ENCODE measurements at regions not wholly inside any gene's neighbourhood (a gene's known extent, or its start where the extent isn't known, plus 50 kb on each side); places are given as distances from the start of the nearest gene placed in this dataset.

DNA sequence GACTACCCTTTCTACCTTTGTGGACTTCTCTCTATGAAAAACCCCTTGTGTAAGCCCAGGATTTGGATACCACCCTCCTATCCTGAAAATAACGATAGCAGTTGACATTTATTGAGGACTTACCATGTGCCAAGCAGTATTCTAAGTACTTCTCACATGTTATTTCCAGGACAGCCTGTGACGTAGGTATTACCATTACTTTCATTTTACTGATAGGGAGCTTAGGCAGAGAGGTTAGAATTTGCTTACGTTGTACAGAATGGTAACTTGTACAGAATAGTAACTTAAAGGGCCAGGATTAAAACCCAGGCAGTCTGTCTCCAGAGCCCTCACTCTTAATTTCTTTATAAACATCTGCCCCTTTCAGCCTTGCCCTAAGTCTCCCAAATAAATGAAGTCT is 138.3 kb downstream of the NTMT2 start:
- intact Hi-C loops (cut with DNase I) = no loop called here
- Histone ChIP-seq H3K9me3 (no peaks in the 10 kb centered on the region), H3K27ac (no peak overlapping the region), H3K4me1 (peaks cover 0 to 8% (median 0%) of the 10 kb centered on the region in 4 donors), H3K4me3 (no peak overlapping the region), H3K36me3 (no peaks in the 10 kb centered on the region), H3K27me3 (no peaks in the 10 kb centered on the region)
- no peak for DNase-seq
- WGBS, 2 donors = 76 to 82% methylated on average over 3 of the region's 3 CpGs
- TF ChIP-seq, protein P1, sequence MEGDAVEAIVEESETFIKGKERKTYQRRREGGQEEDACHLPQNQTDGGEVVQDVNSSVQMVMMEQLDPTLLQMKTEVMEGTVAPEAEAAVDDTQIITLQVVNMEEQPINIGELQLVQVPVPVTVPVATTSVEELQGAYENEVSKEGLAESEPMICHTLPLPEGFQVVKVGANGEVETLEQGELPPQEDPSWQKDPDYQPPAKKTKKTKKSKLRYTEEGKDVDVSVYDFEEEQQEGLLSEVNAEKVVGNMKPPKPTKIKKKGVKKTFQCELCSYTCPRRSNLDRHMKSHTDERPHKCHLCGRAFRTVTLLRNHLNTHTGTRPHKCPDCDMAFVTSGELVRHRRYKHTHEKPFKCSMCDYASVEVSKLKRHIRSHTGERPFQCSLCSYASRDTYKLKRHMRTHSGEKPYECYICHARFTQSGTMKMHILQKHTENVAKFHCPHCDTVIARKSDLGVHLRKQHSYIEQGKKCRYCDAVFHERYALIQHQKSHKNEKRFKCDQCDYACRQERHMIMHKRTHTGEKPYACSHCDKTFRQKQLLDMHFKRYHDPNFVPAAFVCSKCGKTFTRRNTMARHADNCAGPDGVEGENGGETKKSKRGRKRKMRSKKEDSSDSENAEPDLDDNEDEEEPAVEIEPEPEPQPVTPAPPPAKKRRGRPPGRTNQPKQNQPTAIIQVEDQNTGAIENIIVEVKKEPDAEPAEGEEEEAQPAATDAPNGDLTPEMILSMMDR (IDR thresholded peaks at IDR 0.05) = no peak
- TF ChIP-seq POLR2AphosphoS5 (IDR thresholded peaks at IDR 0.05) = no peak
- no peak for TF ChIP-seq POLR2A (IDR thresholded peaks at IDR 0.05)
- TF ChIP-seq EP300 (IDR thresholded peaks at IDR 0.05) = no peak

DNA sequence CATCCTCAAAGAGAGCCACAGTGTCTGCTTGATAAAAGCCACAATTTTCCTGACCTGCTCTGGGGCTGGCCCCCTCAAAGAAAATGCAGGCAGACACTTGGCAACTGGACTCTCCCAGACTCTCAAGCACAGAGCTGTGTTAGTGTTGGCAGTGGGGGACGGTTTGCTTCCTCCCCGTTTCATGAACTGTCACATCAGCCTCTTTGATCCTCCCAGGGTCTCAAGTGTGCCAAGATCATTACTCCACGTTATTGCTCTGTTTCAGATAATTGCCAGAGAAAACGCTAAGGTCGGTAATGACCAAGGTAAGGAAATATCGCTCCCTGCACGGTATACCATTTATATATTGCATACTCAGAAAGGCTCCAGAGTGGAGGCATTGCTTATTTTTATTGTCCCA is 138.8 kb downstream of the NTMT2 start:
- H3K4me3 ChIP-seq = no peak overlapping the region
- TF ChIP-seq EP300 (IDR thresholded peaks at IDR 0.05) = no peak
- no peak for TF ChIP-seq POLR2A (IDR thresholded peaks at IDR 0.05)
- TF ChIP-seq, protein P1 (IDR thresholded peaks at IDR 0.05) = no peak
- intact Hi-C loops (cut with DNase I) = no loop called here

DNA sequence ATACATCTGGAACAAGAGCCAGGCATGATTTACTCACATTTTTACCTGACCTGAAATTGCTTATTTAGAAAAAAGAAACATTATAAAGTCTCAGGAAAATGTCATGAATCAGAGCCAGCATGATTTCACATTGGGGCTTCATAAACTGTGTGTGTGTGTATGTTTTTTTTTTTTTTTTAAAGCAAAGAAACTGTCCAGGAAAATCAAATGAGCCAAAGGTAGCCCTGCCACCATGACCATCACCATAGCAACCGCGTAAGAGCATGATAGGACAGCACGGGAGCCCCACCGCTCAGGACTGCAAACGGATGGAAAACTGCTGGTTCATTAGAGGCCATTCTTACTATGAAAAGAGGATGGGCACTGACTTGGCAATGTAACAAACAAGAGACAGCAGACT is 139.2 kb downstream of the NTMT2 start:
- Histone ChIP-seq H3K4me3 (no peak overlapping the region), H3K27me3 (no peaks in the 10 kb centered on the region), H3K9me3 (no peaks in the 10 kb centered on the region), H3K36me3 (no peaks in the 10 kb centered on the region), H3K4me1 (peaks cover 0 to 8% (median 0%) of the 10 kb centered on the region in 4 donors), H3K27ac (no peak overlapping the region)
- TF ChIP-seq POLR2AphosphoS5 (IDR thresholded peaks at IDR 0.05) = no peak
- no peak for TF ChIP-seq POLR2A (IDR thresholded peaks at IDR 0.05)
- no peak for TF ChIP-seq EP300 (IDR thresholded peaks at IDR 0.05)
- TF ChIP-seq, protein P1 (IDR thresholded peaks at IDR 0.05) = no peak
- intact Hi-C loops (cut with DNase I) = no loop called here
- DNase-seq = no peak
- WGBS, 2 donors = 65 to 80% methylated on average over 5 of the region's 5 CpGs

More for the DNA sequence above, 138.8 kb downstream of the NTMT2 start:
- Histone ChIP-seq H3K4me1 (peaks cover 0 to 8% (median 0%) of the 10 kb centered on the region in 4 donors), H3K27me3 (no peaks in the 10 kb centered on the region), H3K9me3 (no peaks in the 10 kb centered on the region), H3K27ac (no peak overlapping the region), H3K36me3 (no peaks in the 10 kb centered on the region)
- WGBS, 2 donors = 39 to 66% methylated on average over 7 of the region's 7 CpGs
- DNase-seq = no peak

DNA sequence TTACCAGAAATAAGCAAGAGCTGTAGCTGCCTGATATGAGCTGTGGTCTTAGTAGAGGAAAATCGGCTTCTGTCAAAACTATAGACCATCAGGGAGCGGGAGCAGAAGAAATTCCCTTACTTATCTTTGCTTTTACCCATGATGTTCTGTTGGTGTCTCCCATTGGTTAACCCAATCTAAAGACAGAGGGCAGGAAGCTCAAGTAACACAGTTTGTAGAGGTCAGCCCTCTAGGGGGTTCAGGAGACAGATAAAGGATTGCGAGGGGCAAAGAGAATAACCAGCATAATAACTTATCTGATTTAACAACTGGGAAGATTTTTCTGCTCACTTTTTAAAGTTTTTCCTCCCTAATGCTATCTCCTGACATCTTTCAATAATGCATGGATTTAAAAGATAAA is 142.4 kb downstream of the NTMT2 start:
- TF ChIP-seq, protein P1 (IDR thresholded peaks at IDR 0.05) = no peak
- TF ChIP-seq POLR2A (IDR thresholded peaks at IDR 0.05) = no peak
- TF ChIP-seq POLR2AphosphoS5 (IDR thresholded peaks at IDR 0.05) = no peak
- TF ChIP-seq EP300 (IDR thresholded peaks at IDR 0.05) = no peak
- WGBS, 2 donors = 86 to 92% methylated on average over 3 of the region's 3 CpGs

DNA sequence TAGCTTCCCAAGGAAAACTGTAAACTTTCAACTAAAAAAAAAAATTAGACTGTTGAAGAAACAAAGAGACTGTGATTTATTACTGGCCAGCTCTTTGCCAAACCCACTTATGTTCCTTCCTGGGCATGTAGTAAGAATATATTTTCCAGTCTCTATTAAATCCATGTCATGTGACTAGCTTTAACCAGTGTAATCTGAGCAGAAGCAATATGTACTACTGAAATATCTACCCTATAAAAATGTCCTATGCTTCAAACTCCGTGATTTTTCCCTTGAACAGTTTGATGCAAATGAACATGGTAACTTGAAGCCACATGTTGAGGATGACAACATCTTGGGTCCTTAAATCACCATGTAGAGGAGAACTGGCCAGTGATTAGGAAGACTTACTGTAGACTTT is 144.5 kb downstream of the NTMT2 start:
- H3K4me1 ChIP-seq = no peaks in the 10 kb centered on the region
- 67 to 81% methylated on average over 1 of the region's 1 CpG for WGBS, 2 donors
- intact Hi-C loops (cut with DNase I) = no loop called here
- no peak for DNase-seq
- H3K27ac ChIP-seq = no peak overlapping the region
- no peaks in the 10 kb centered on the region for H3K36me3 ChIP-seq
- H3K4me3 ChIP-seq = no peak overlapping the region
- no peaks in the 10 kb centered on the region for H3K27me3 ChIP-seq
- no peaks in the 10 kb centered on the region for H3K9me3 ChIP-seq
- no peak for TF ChIP-seq POLR2A (IDR thresholded peaks at IDR 0.05)
- TF ChIP-seq, protein P1 (IDR thresholded peaks at IDR 0.05) = no peak
- no peak for TF ChIP-seq EP300 (IDR thresholded peaks at IDR 0.05)
- no peak for TF ChIP-seq POLR2AphosphoS5 (IDR thresholded peaks at IDR 0.05)

More for the DNA sequence above, 142.4 kb downstream of the NTMT2 start:
- Histone ChIP-seq H3K9me3 (no peaks in the 10 kb centered on the region), H3K27ac (no peak overlapping the region), H3K36me3 (no peaks in the 10 kb centered on the region), H3K27me3 (no peaks in the 10 kb centered on the region), H3K4me1 (peaks cover 0 to 8% (median 0%) of the 10 kb centered on the region in 4 donors), H3K4me3 (no peak overlapping the region)
- intact Hi-C loops (cut with DNase I) = no loop called here
- DNase-seq = no peak
